Skeletal muscle satellite cell (primary cell): ENCODE measurements at regions not wholly inside any gene's neighbourhood (a gene's known extent, or its start where the extent isn't known, plus 50 kb on each side); places are given as distances from the start of the nearest gene placed in this dataset. TPM values are rescaled to one million over a fixed set of nuclear protein-coding genes. Genes with fewer than 3 reads are reported as not detected.

Experiments
- small RNA-seq: library from RNA; depleted of rRNA; stranded (forward); fragments of <200 nt; gene quantifications from one replicate; pipeline ENCODE3, GENCODE V24; 2012

Small RNAs in the stretch of these regions (small RNA-seq; reads per million reads assigned to genes)
- gene AL392089.1 = not detected
- not detected for gene RNU6-1327P
